B cell (primary cell): ENCODE measurements at regions not wholly inside any gene's neighbourhood (a gene's known extent, or its start where the extent isn't known, plus 50 kb on each side); places are given as distances from the start of the nearest gene placed in this dataset.

ENCODE experiments used
- CTCF ChIP-seq: fragments of 200-600 bp; IDR thresholded peaks from one replicate; pipeline ENCODE4 v1.8.0; 2022; ENCODE audit warnings: antibody characterized with exemption, mild to moderate bottlenecking
- EZH2 ChIP-seq: IDR thresholded peaks from 2 replicates; pipeline ENCODE4 v1.6.1; 2012; ENCODE audit warnings: borderline replicate concordance, low read depth, mild to moderate bottlenecking, moderate library complexity, low read length; ENCODE audit not compliant: insufficient read depth, poor library complexity, severe bottlenecking

GRCh38 chr3:29226706-29227105 is 54.2 kb upstream of the RBMS3 start:
- no peak for TF ChIP-seq EZH2
- TF ChIP-seq CTCF: no peak
